GM23338 (cell line): ENCODE measurements at regions not wholly inside any gene's neighbourhood (a gene's known extent, or its start where the extent isn't known, plus 50 kb on each side); places are given as distances from the start of the nearest gene placed in this dataset.

Experiments used
- ATAC-seq: fragments of 200-7000 bp; cut with Tn5 transposase; 3 replicates; pipeline ENCODE4 v1.9.1; 2020
- DNase-seq: peaks from one replicate; pipeline ENCODE4 v3.0.0-alpha.2; 2015; ENCODE audit warnings: low spot score
- H2AFZ ChIP-seq: fragments of 200-600 bp; sonication (generic); 2 replicates; pipeline ENCODE4 v1.8.0; 2016; ENCODE audit warnings: antibody characterized with exemption, mild to moderate bottlenecking, moderate library complexity
- H3F3A ChIP-seq: fragments of 200-600 bp; sonication (generic); replicated peaks from 2 replicates; pipeline ENCODE4 v1.8.0; 2017; ENCODE audit warnings: antibody characterized with exemption, mixed run types, low read depth
- H3K27ac ChIP-seq: fragments of 200-600 bp; sonication (generic); 2 replicates; pipeline ENCODE4 v1.6.1; 2016; ENCODE audit warnings: low read depth
- H3K27me3 ChIP-seq: fragments of 200-600 bp; sonication (generic); 2 replicates; pipeline ENCODE4 v1.8.0; 2016; ENCODE audit warnings: mild to moderate bottlenecking, mixed run types, moderate library complexity; ENCODE audit not compliant: insufficient read depth
- H3K36me3 ChIP-seq: fragments of 200-600 bp; sonication (generic); 2 replicates; pipeline ENCODE4 v1.8.0; 2016; ENCODE audit warnings: mild to moderate bottlenecking; ENCODE audit not compliant: insufficient read depth
- H3K4me1 ChIP-seq: fragments of 200-600 bp; sonication (generic); 2 replicates; pipeline ENCODE4 v1.8.0; 2016; ENCODE audit warnings: mild to moderate bottlenecking, moderate library complexity; ENCODE audit not compliant: insufficient read depth
- H3K4me2 ChIP-seq: fragments of 200-600 bp; sonication (generic); 2 replicates; pipeline ENCODE4 v1.7.1; 2017; ENCODE audit warnings: mixed run types
- H3K4me3 ChIP-seq: fragments of 200-600 bp; sonication (generic); 2 replicates; pipeline ENCODE4 v1.6.1; 2016; ENCODE audit warnings: mixed run types
- H3K79me2 ChIP-seq: fragments of 200-600 bp; sonication (generic); replicated peaks from 2 replicates; pipeline ENCODE4 v1.8.0; 2017; ENCODE audit warnings: mild to moderate bottlenecking; ENCODE audit not compliant: insufficient read depth
- H3K9me2 ChIP-seq: fragments of 200-600 bp; sonication (generic); 2 replicates; pipeline ENCODE4 v1.8.0; 2017; ENCODE audit not compliant: insufficient read depth
- H4K20me1 ChIP-seq: fragments of 200-600 bp; sonication (generic); replicated peaks from 2 replicates; pipeline ENCODE4 v1.8.0; 2017; ENCODE audit warnings: mild to moderate bottlenecking; ENCODE audit not compliant: insufficient read depth
- H3K27ac Mint-ChIP-seq: 2 replicates; pipeline ENCODE4 v1.8.0; 2020; ENCODE audit warnings: inconsistent platforms, mild to moderate bottlenecking, moderate library complexity, mixed read lengths
- H3K27me3 Mint-ChIP-seq: 3 replicates; pipeline ENCODE4 v1.8.0; 2022; ENCODE audit warnings: low read depth, mild to moderate bottlenecking, moderate library complexity, mixed read lengths, inconsistent platforms; ENCODE audit not compliant: insufficient read depth, poor library complexity
- H3K36me3 Mint-ChIP-seq: 3 replicates; pipeline ENCODE4 v1.8.0; 2021; ENCODE audit warnings: low read depth, mild to moderate bottlenecking, inconsistent platforms, moderate library complexity, mixed read lengths
- H3K4me1 Mint-ChIP-seq: 3 replicates; pipeline ENCODE4 v1.8.0; 2020; ENCODE audit warnings: mild to moderate bottlenecking, inconsistent platforms, mixed read lengths
- H3K4me3 Mint-ChIP-seq: 3 replicates; pipeline ENCODE4 v1.8.0; 2021; ENCODE audit warnings: moderate library complexity, mild to moderate bottlenecking, inconsistent platforms, mixed read lengths
- H3K9me3 Mint-ChIP-seq: 3 replicates; pipeline ENCODE4 v1.8.0; 2020; ENCODE audit warnings: moderate library complexity, mild to moderate bottlenecking, inconsistent platforms, mixed read lengths
- CREB1 ChIP-seq: fragments of 250-450 bp; sonication (Bioruptor Pico); IDR thresholded peaks from 2 replicates; pipeline ENCODE4 v1.5.0; 2020; ENCODE audit warnings: low read depth, mild to moderate bottlenecking, moderate library complexity
- EZH2 ChIP-seq: fragments of 200-600 bp; sonication (generic); IDR thresholded peaks from one replicate; pipeline ENCODE4 v1.8.0; 2017; ENCODE audit warnings: antibody characterized with exemption, mild to moderate bottlenecking, low read depth; ENCODE audit not compliant: unreplicated experiment
- EZH2phosphoT487 ChIP-seq: fragments of 200-600 bp; sonication (generic); IDR thresholded peaks from one replicate; pipeline ENCODE4 v1.8.1; 2018; ENCODE audit warnings: antibody characterized with exemption; ENCODE audit not compliant: unreplicated experiment
- STAT1 ChIP-seq: IDR thresholded peaks from one replicate; pipeline ENCODE4 v1.6.1; 2016; ENCODE audit warnings: antibody characterized with exemption; ENCODE audit not compliant: unreplicated experiment
- ZNF462 ChIP-seq: fragments of 250-450 bp; sonication (Bioruptor Pico); IDR thresholded peaks from 2 replicates; pipeline ENCODE4 v1.5.0; 2020; ENCODE audit warnings: mild to moderate bottlenecking, moderate library complexity

GRCh38 chr18:78323453-78324197 is 656.0 kb upstream of the SALL3 start:
- H3K4me1 ChIP-seq = no peaks in the 10 kb centered on the region
- Mint-ChIP-seq H3K36me3 (peaks cover 28% of the 10 kb centered on the region), H3K27me3 (peaks cover 5% of the 10 kb centered on the region), H3K4me3 (no peak overlapping the region), H3K9me3 (peaks cover 96% of the 10 kb centered on the region), H3K4me1 (no peaks in the 10 kb centered on the region), H3K27ac (no peak overlapping the region)
- H3K79me2 ChIP-seq = no peaks in the 10 kb centered on the region
- H3F3A ChIP-seq = no peaks in the 10 kb centered on the region
- H3K27me3 ChIP-seq = no peaks in the 10 kb centered on the region
- no peaks in the 10 kb centered on the region for H4K20me1 ChIP-seq
- H3K27ac ChIP-seq = no peak overlapping the region
- DNase-seq = no peak
- H3K9me2 ChIP-seq = no peaks in the 10 kb centered on the region
- no peak overlapping the region for H2AFZ ChIP-seq
- H3K4me3 ChIP-seq = no peak overlapping the region
- ATAC-seq = no peak
- H3K4me2 ChIP-seq = no peak overlapping the region
- no peak for TF ChIP-seq EZH2phosphoT487
- H3K36me3 ChIP-seq = no peaks in the 10 kb centered on the region; the same call in 1 of the 2 replicates

- ATAC-seq (no peak), DNase-seq (no peak)
- H3K27ac ChIP-seq = no peak overlapping the region
- H3K4me3 ChIP-seq = no peak overlapping the region
- Mint-ChIP-seq H3K27ac (no peak overlapping the region), H3K4me1 (no peaks in the 10 kb centered on the region), H3K27me3 (peaks cover 3% of the 10 kb centered on the region), H3K36me3 (peaks cover 20% of the 10 kb centered on the region; the same call in 2 of the 3 replicates), H3K4me3 (no peak overlapping the region), H3K9me3 (peaks cover 96% of the 10 kb centered on the region)
- no peaks in the 10 kb centered on the region for H3K79me2 ChIP-seq
- no peaks in the 10 kb centered on the region for H3F3A ChIP-seq
- no peaks in the 10 kb centered on the region for H3K27me3 ChIP-seq
- TF ChIP-seq EZH2 = no peak
- TF ChIP-seq ZNF462 (CRISPR knock-in tag) = no peak
- no peak for TF ChIP-seq STAT1
- no peak for TF ChIP-seq CREB1 (CRISPR knock-in tag)
- no peak overlapping the region for H2AFZ ChIP-seq
- no peak overlapping the region for H3K4me2 ChIP-seq
- no peaks in the 10 kb centered on the region; the same call in 1 of the 2 replicates for H3K36me3 ChIP-seq
- no peaks in the 10 kb centered on the region for H3K4me1 ChIP-seq
- H3K9me2 ChIP-seq = no peaks in the 10 kb centered on the region
- no peaks in the 10 kb centered on the region for H4K20me1 ChIP-seq
Observed at GRCh38 chr18:78327643-78328042, 652.0 kb upstream of the SALL3 start.
